GM21619 (cell line): ENCODE measurements at regions not wholly inside any gene's neighbourhood (a gene's known extent, or its start where the extent isn't known, plus 50 kb on each side); places are given as distances from the start of the nearest gene placed in this dataset.

Experiments used
- ATAC-seq: cut with Tn5 transposase; IDR thresholded peaks from one replicate; pipeline ENCODE4 v1.9.1; 2021; ENCODE audit not compliant: unreplicated experiment

- no peak for ATAC-seq
These were observed 286.1 kb downstream of the SEC14L1 start for GRCh38 chr17:77426676-77427386.

- no peak for ATAC-seq
These were observed 286.7 kb downstream of the SEC14L1 start for GRCh38 chr17:77427391-77427991.

- ATAC-seq, result no peak
These were observed 287.4 kb downstream of the SEC14L1 start for GRCh38 chr17:77428020-77428748.

- no peak for ATAC-seq
These were observed 288.1 kb downstream of the SEC14L1 start for GRCh38 chr17:77428749-77429368.

- ATAC-seq, result no peak
These were observed 288.7 kb downstream of the SEC14L1 start for GRCh38 chr17:77429369-77429968.

- ATAC-seq, result no peak
These were observed 289.4 kb downstream of the SEC14L1 start for GRCh38 chr17:77429969-77430752.

GRCh38 chr17:77432034-77432661, 291.4 kb downstream of the SEC14L1 start:
- ATAC-seq, result no peak

- ATAC-seq, result no peak
These were observed 292.0 kb downstream of the SEC14L1 start for GRCh38 chr17:77432742-77433141.

- no peak for ATAC-seq
These were observed 292.8 kb downstream of the SEC14L1 start for GRCh38 chr17:77433385-77434135.

- no peak for ATAC-seq
These were observed 293.7 kb downstream of the SEC14L1 start for GRCh38 chr17:77434136-77435114.

- ATAC-seq, result no peak
These were observed 294.7 kb downstream of the SEC14L1 start for GRCh38 chr17:77435272-77436057.

- ATAC-seq, result no peak
These were observed 295.3 kb downstream of the SEC14L1 start for GRCh38 chr17:77436058-77436442.

GRCh38 chr17:77436481-77436880, 295.7 kb downstream of the SEC14L1 start:
- ATAC-seq, result no peak

- no peak for ATAC-seq
These were observed 296.2 kb downstream of the SEC14L1 start for GRCh38 chr17:77437017-77437416.

GRCh38 chr17:77437747-77438146, 297.0 kb downstream of the SEC14L1 start:
- ATAC-seq, result no peak

GRCh38 chr17:77438241-77439188, 297.7 kb downstream of the SEC14L1 start:
- ATAC-seq, result no peak
